Suprapubic skin (tissue), 3 donors: ENCODE measurements at regions not wholly inside any gene's neighbourhood (a gene's known extent, or its start where the extent isn't known, plus 50 kb on each side); places are given as distances from the start of the nearest gene placed in this dataset.

ENCODE experiments used
- CTCF ChIP-seq, 2 donors: fragments of 200-600 bp in 1 of 2; fragments of 450-650 bp in 1 of 2; sonication (generic) in 1 of 2; IDR thresholded peaks; one replicate each; pipeline ENCODE4 v1.5.1; 2016 to 2019; ENCODE audit warnings: antibody characterized with exemption in 2 of 2, mild to moderate bottlenecking in 1 of 2, moderate library complexity in 1 of 2
- EP300 ChIP-seq: sonication (generic); formaldehyde crosslinking; IDR thresholded peaks from one replicate; pipeline ENCODE4 v1.6.1; 2017; ENCODE audit warnings: antibody characterized with exemption
- POLR2A ChIP-seq, 2 donors: fragments of 450-650 bp; IDR thresholded peaks; one replicate each; pipeline ENCODE4 v1.6.1; 2017; ENCODE audit warnings: antibody characterized with exemption in 2 of 2, mild to moderate bottlenecking in 2 of 2, moderate library complexity in 2 of 2

GRCh38 chr10:129236274-129236691 is 230.8 kb upstream of the MGMT start:
- no peak for TF ChIP-seq CTCF (IDR thresholded peaks at IDR 0.05)
- TF ChIP-seq POLR2A (IDR thresholded peaks at IDR 0.05), result no peak
- TF ChIP-seq EP300, result no peak
